GM18870 (cell line): ENCODE measurements at regions not wholly inside any gene's neighbourhood (a gene's known extent, or its start where the extent isn't known, plus 50 kb on each side); places are given as distances from the start of the nearest gene placed in this dataset.
"Not testable (repeated sequence)": the region's sequence is repeated elsewhere in the genome, so short reads cannot be mapped to it uniquely, and the experiment has no call there.

Experiments used
- ATAC-seq: cut with Tn5 transposase; IDR thresholded peaks from one replicate; pipeline ENCODE4 v1.9.1; 2021; ENCODE audit warnings: moderate library complexity; ENCODE audit not compliant: unreplicated experiment

DNA sequence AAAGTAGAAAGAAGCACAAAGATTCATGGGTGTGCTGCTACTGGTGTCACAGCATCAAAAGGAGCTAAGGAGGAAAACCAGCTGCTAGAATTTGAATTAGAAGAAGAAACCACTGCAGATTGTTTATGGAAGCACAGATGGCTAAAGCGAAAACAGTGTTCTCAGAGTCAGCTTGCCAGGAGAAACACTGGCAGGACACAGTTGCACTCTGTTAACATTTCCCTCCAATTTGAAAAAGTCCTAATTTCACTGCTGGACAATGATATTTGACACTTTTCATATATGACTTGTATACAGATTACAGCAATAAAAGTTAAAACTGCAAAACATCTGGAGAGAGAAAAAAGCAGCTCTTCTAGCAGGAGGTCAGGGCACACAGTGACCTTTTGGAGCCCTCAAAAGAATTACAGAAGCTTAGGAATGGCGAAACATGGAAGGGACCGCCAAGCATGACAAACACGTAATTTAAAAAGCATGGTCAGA, 314.5 kb downstream of the COL12A1 start:
- ATAC-seq = no peak

DNA sequence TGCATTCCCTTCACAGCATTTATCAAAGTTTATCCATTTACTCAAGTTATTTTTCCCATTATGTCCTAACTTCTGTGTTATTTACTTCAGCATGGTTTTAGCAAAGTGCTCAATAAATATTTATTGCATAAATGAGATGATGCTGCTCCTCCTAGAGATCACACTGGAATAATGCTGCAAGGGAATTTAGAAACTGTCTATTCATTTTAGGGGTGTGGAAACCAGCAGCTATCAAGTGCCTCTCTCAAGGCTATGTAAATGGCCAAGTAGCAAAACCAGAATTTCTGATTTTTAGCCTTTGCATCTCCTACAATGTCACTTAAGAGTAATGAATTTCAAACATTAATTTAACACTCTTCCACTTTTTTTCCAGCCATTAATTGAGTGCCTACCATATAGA, 316.2 kb downstream of the COL12A1 start:
- ATAC-seq = no peak

DNA sequence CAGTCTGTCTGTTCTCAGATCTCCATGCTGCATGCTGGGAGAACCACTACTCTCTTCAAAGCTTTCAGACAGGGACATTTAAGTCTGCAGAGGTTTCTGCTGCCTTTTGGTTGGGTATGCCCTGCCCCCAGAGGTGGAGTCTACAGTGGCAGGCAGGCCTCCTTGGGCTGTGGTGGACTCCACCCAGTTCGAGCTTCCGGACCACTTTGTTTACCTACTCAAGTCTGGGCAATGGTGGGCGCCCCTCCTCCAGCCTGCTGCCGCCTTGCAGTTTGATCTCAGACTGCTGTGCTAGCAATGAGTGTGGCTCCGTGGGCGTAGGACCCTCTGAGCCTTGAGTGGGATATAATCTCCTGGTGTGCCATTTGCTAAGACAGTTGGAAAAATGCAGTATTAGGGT, 317.1 kb downstream of the COL12A1 start:
- not testable (repeated sequence) for ATAC-seq

DNA sequence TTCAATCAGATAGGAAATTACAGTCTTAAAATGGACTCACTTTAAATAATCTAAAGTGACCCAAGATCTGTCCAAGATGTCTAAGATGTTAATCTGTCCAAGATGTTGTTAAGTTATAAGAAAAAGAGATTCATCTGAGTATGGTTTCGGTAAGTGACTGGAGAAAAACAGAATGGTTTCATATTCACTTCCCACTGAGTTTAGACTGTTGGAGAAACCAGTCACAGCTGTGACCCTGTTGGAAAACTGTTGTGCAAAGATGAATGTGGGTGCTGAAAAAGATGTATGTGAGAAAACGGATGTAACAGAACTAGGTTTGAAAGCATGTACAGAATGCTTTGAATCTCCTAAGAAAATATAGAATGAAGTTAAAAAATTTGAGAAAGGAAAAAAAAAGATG, 325.9 kb downstream of the COL12A1 start:
- no peak for ATAC-seq

DNA sequence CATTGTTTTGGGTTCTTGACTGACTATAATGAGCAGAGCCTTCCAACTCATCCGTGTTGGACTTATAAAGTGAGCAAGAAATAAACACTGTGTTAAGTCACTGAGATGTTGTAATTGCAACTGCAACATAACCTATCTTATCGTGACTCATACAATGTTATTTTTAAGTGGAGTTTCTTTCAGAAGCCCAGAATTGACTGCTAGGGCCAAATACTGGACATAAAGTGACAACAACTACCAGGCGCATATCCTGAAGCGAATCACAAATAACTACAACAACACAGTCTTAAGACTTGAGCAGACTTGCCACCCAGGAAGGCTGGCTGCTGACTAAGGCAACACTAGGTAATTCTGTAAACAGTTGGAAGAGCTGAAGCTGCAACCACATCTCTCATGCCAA, 326.6 kb downstream of the COL12A1 start:
- no peak for ATAC-seq

DNA sequence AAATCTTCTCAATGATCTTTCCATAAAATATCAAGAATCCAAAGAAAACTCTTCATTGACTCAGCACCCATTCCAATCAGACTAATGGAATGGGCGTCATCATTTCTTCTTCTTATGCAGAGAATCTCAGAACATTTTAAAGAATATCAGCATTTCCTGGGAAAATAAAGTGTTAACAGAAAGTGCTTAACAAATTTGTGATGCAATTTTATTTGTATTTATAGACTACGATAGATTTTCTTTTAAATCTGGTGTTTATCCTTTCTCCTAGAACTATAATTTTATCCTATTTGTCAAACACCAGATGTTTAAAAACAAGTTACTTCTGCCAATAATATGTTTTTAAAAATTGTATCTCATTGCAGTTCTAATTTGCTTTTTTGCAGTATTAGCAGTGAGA, 330.7 kb downstream of the COL12A1 start:
- ATAC-seq = no peak

DNA sequence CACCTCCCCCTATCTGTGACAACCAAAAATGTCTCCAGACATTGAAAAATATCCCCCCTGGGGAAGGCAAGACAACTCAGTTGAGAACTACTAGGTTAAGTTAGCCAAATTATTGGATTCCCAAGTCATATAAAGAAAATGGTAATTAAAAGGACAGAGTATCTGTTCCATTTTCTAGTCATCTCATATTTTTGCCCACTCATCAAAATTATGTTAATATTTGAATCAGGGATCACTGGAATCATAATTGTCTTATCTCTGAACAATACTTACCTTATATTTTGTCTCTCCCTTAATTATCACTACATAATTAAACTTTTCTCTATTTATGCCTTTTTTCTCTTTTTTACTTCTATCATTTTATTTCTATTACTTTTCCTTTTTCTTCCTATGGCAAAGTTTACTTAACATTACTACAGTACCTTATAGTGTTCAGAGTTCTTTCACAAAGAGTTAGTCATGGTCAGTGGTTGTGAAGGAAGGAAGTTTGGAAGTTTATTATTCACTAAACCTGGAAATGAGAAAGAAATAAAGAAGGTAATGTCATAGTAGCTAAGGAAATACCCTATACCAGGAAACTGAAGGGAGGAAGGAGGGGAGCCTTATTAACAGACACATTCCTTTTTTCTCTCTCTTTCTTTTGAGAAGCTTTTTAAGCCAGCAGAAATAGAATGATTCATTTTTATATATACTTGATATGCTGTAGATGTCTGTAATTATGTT, 332.9 kb downstream of the COL12A1 start:
- no peak for ATAC-seq

DNA sequence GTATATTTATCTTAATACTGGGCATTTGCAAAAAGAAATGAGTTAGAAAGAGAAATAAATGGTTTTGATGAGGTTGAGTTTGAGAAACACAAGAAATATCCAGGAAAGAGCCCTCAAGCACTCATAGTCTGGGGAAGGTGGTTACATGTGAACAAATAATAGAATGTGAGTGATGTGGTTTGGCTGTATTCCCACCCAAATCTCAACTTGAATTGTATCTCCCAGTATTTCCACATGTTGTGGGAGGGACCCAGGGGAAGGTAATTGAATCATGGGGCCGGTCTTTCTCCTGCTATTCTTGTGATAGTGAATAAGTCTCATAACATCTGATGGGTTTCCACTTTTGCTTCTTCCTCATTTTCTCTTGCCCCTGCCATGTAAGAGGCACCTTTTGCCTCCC, 334.1 kb downstream of the COL12A1 start:
- ATAC-seq = no peak

DNA sequence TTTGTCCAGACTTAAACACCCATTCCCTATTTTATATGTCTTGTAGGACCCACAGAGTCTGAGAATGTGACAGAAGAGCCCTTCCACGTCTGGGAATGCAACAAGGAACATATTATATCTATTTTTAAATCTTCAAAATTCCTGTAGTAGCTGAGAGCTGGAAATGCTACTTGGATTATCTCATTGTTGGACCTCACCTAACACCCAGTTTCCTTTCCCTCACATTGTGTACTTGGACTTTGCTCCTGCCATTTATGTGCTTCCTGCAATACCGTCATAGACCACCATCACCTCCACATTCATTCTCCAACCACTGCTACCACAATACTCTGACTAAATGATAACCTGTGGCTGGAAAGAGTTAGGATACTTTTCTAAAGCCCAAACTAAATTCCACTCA, 335.4 kb downstream of the COL12A1 start:
- ATAC-seq = no peak

DNA sequence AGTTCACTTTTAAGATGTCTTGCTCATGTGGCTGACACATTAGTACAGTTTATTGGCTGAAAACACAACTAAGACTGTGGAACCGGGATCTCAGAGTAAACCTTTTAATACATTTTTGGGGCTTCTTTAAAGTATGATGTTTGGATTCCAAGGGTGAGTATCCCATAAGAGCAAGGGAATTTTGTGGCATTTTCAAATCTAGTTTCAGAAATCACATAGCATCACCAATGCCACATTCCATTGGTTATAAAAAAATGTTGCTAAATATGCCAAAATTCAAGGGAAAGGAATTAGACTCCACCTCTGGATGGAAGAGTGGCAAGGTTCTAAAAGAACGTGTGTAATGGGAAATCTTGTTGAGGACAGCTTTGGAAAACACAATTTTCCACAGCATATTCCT, 338.6 kb downstream of the COL12A1 start:
- no peak for ATAC-seq

DNA sequence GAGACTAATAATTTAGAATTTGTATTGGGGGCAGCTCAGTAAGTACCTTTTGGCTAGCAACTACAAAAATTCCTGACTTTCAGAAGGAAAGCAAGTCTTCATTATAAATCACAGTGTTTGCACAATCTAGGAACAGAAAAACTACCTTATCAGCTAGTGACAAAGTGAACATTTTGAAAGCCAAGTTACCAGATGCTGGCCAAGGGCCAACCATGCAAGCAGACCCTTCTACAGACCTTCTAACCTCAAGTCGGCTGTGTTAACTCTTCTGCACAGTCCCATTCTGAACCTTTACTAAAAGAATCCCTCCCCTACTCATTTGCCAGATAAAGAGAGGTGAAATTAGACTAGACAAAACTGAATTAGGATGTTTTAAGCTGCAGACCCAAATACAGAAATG, 341.9 kb downstream of the COL12A1 start:
- ATAC-seq = no peak

DNA sequence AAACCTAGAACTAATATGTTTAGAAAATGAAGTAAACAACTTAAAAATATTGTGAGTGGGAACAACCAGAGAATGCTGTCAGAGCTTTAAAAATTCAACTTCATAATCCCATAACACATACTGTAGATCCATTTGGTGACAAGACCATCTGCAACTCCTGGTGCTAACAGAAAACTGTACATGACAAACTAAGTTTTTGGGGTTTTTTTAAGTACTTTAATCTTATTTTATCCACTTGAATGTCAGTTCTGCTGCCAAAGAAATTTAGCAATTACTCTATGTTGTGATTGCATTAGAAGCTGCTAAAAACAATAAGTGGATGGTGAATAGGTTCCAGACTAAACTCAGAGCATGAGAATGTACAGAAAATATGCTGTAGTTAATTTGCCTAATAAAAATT, 345.4 kb downstream of the COL12A1 start:
- ATAC-seq = no peak

DNA sequence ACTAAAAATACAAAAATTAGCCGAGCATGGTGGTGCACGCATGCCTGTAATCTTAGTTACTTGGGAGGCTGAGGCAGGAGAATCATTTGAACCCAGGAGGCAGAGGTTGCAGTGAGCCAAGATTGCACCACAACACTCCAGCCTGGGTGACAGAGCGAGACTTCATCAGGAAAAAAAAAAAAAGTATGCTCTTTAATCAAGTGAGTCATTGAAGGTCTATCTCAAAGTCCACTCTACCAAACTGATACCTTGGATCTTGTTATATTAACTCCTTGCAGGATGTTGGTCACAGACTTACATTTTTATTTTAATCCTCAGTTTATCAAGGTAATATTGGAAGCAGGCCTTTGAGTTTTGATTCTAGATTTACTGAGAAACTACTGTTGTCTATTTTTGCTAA, 348.7 kb downstream of the COL12A1 start:
- ATAC-seq = no peak

DNA sequence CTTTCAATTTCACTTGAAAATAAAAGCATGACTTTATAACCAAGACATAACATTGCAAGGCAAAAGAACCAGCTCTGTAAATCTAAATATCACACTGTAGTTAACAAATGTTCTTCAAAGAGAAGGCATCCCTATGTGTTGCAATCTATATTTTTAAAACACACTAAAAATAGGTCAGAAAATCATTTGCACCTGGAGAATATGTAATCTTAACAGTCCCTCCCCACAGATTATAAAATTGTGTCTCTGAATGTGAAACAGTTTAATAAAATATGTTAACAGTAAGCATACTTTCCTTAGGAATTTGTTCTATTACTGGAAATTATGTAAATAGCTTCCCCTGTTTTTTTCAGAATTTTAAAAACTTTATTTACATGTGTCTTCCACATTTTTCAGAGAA, 351.9 kb downstream of the COL12A1 start:
- ATAC-seq = no peak

DNA sequence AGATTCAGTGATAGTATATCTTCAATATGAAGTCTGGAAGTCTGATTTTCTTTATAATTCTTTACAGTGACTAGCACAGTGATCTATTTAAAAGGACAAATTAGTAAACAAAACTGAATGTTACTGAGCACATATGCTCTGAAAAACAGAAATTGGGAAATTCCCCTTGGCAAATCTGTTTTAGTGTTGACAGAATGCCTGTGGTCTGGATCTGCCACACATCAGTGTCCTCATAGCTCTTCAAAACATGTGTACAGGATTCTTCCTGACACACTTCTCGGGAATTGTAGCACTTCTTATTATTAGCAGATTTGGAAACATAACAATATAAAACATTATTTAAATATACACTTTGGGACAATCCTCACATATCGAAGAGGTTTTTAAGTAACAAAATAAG, 354.3 kb downstream of the COL12A1 start:
- ATAC-seq = no peak

DNA sequence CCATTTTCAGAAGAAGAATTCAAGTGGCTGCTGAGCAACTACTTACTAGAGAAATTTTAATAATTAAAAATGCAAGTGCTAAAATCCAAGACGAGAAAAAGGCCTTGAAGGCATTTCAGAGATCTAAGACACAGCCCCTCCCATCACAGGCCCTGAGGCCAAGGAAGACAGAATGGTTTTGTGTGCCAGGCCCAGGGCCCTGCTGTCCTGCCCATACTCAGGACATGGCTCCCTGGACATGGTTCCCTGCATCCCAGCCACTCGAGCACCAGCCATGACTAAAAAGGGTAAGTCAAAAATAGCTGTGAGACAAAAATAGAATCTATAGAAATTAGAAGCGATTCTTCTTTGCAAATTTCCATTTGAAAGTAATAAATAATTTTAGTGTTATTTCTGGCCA, 364.9 kb downstream of the COL12A1 start:
- no peak for ATAC-seq

DNA sequence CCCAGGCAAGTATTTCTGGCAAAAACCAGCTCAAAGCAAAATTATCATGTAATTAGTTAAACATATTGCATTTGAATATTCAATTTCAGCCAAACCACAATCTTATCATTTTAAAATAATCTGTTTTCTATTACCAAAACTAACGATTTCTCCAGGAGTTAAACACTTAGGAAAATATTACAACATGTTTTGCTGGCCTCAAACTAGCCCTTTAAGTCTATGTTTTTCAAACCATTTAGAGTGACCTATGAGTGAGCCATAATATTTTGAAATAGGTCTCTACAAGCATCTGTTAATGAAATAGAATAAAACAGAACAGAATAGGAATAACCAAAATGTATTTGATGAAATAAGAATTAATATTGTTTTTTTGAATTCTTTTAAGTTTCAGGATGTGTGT, 370.9 kb downstream of the COL12A1 start:
- ATAC-seq = no peak

DNA sequence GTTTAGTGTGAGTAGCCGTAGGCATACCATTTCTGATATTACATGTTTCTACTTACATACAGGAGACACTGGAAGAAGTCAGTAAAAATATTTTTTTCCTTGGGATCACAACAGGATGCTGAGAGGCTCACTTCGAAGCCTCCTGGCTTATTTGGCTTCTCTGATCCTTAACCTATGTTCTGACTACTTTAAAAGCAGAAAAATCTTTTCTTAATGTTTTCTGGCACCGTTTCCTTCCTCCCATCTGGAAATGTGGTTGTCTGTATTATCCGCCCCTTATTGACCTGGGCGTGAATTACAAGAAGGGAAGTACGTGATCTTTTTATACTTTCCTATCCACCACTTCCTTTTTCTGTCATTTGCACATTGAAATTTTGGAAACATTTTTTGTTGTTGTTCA, 379.6 kb downstream of the COL12A1 start:
- no peak for ATAC-seq

DNA sequence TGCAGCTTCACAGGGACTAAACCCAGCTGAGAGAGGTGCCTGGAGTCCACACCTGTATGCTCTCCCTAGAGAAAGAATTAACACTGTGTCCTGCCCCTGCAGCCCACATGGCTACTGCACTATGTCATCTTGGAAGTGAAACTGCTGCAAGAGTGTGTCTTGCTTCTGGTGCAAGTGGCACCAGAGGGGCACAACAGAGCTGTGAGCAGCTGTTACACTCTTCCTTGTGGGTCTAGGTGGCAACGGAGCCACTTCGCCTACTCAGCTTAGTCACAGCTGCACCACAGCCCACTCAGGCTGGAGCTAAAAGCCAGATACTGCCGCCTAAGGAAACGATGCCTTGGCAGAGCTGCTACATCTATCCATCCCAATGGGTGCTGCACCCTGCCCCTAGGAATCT, 391.4 kb downstream of the COL12A1 start:
- no peak for ATAC-seq

DNA sequence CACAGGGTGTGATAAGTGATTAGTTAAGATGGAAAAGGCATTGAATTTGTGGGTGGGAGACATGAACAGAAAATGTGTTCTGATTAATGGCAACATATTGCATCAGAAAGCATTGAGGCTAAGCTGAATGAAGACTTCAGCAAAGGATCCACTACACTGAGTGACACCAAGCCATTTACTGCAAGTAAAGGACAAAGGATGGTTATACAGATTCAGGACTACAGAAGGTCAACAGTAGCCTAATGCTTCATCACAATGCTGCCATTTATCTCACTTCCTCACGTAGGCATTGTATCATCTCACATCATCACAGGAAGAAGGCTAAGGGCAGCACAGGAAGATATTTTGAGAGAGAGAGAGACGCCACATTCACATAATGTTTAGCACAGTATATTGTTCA, 398.2 kb downstream of the COL12A1 start:
- ATAC-seq = no peak

DNA sequence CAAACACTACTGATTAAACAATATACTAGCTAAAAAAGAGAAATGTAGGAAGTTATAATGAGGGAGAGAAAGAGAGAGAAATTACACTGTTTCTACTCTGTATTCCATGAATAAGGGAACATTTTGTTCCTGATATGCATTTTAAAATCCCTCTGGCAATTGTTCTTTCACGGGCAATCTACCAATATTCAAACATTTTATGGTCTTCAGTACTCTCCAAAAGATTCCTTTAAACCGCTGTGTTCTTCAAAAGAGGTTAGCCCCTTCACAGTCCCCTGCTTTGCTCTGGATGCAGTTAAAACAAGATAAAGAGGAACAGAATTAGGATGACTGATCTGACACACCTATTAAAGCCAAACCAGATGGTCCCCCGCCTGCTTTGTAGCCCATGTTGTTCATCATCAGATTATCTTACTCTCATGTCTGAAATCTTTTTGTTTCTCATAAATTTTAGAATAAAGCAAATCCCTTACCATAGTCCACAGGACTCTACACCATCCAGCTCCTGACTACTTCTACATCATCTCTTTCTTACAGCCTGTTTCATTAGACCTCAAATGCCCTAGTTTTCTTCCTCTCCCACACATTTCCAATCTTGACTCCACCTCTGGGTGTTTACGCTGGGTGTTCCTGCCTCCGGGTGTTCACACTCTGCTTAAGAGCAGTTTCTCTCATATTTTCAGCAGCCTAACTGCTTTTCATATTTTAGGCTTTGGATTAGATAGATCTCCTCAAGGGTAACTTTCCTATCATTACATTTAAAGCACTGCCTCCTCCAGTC, 399.7 kb downstream of the COL12A1 start:
- no peak for ATAC-seq

DNA sequence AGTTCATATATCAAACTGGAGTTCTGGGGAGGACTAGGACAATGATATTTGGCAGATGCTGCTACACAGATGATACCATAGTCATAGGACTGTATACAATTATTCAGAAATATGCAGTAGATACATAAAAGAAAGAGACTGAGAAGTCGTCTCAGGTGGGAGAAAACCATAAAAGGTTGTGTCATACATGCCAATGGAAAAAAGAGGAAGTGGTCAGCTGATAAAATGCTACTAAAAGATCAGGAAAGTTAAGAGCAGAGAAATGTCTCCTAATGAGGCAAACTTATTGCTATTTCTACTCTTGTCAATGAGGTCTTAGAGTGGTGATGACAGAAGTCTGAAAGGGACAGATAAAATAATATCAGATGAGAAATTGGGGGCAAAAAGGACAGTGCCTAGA, 407.6 kb downstream of the COL12A1 start:
- no peak for ATAC-seq

DNA sequence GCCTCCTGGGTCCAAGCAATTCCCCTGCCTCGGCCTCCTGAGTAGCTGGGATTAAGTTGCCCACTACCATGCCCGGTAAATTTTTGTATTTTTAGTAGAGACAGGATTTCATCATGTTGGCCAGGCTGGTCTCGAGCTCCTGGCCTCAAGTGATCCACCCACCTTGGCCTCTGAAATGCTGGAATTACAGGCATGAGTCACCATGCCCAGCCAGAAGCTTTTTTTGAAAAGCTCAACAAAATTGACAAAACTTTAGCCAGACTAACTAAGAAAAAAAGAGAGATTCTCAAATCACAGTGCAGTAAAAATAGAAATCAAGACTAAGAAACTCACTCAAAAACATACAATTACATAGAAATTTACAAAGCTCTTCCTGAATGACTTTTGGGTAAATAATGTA, 420.6 kb downstream of the COL12A1 start:
- ATAC-seq = no peak
